ENCODE measurements at regions not wholly inside any gene's neighbourhood (a gene's known extent, or its start where the extent isn't known, plus 50 kb on each side); places are given as distances from the start of the nearest gene placed in this dataset.

- TF ChIP-seq CTCF (conservative IDR thresholded peaks at IDR 0.05; ENCODE audit: low read depth, low read length) = no peak
- no peak for TF ChIP-seq EZH2 (IDR thresholded peaks at IDR 0.05; ENCODE audit: borderline replicate concordance, low read depth, low read length, poor library complexity, severe bottlenecking)
Observed at GRCh38 chr4:187908731-187909130, 86.8 kb upstream of the ZFP42 start.

Measured in A673 (cell line).